Stimulated activated CD8-positive, alpha-beta memory T cell treated with anti-CD3 and anti-CD28 coated beads, Interleukin-4, amount 100 ng/mL, for 1 hour (primary cell): ENCODE measurements at regions not wholly inside any gene's neighbourhood (a gene's known extent, or its start where the extent isn't known, plus 50 kb on each side); places are given as distances from the start of the nearest gene placed in this dataset.
"Not testable (repeated sequence)": the region's sequence is repeated elsewhere in the genome, so short reads cannot be mapped to it uniquely, and the experiment has no call there.

Experiments
- DNase-seq, 2 donors: peaks; one replicate each; pipeline ENCODE4 v3.0.0-alpha.2; 2020; ENCODE audit warnings: low read depth in 2 of 2, low spot score in 1 of 2

DNA sequence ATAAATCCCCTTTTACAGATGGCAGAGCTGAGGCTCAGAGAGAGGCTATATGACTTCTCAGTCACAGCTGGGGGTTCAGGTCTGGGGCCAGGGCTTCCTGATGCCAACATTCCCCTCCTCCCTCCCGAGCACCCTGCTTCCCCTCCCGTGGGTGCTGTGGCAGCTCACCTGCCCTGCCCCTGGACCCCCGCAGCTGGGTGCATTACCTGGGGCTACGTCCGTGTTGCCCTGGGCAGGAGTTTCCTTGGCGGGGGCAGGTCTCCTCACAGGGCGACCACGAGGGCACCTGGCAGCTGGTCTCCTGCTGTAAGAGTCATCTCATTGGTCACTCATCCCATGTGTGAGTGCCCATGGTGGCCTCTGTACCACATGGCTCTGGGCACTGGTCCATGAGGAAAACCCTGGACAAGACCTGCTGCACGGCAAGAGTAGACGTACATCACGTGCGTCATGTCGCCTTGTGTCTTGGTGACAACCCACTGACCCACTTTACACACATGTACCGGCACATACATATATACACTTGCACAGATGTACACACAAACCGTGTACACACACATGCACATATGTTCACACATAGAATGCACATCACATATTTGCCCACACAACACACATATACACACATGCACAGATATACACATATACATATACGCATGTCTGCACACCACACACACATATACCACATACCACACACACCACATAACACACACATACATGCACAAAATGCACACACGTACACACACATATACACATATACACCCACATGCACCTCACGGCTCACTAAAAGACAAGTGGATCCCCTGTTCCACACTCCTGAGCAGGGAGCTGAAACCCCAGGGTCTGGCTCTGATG is 134.0 kb downstream of the FOXL1 start:
- DNase-seq = no peak

- no peak for DNase-seq
Observed at GRCh38 chr16:86713021-86713631, 134.8 kb downstream of the FOXL1 start.

DNA sequence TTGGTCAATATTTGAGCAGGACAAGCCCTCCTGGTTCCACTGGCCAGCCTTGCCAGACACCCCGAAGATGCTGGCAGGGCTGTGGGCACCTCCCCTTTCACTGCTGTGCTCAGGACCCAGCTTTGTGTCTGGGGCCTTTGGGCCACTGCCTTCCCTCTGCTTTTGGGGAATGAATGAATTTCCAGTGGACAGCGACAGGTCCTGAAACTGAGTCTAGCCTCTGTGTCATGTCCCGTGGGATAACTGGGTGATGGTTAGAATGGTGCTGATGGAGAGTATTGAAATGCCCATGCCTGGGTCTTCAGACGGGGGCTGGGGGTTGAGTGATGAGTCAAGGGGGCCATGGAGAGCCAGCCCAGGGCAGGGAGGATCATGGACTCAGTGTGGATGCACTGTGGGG is 135.8 kb downstream of the FOXL1 start:
- no peak for DNase-seq

DNA sequence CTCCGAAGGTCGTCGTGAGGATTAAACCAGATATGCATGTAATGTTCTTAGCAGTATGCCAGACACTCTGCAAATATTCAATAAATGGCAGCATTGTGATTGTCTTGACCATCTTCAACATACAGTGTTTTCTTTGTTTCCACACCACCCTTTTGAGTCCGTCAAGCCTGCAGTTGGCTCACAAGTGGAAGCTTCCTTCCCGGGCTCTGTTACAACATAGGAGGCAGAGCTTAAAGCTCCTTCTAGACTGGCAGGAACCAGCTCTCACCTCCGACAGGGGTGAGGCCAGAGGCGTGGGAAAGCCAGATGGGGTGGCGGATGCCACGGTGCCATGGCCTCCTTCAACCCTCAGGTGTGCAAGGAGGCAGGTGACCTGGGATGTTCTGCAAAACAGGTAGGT is 138.3 kb downstream of the FOXL1 start:
- no peak for DNase-seq

DNA sequence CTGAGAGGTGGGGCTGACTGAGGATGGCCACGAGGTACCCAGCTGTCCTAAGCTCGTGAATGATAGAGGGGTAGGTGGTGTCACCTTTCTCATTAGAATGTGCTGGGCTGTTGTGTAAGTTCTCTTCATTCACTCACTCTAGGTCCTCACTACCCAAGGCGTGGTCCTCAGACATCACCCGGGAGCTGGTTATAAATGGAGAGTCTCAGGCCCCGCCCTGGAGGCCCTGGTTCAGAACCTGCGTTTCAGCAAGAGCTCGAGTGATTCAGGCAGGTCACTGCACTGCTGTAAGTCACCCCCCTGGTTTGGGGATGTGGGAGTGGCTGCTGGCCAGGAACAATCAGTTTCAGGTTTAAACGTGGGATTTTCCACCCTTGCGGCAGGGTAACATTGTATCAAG is 139.8 kb downstream of the FOXL1 start:
- no peak for DNase-seq

DNA sequence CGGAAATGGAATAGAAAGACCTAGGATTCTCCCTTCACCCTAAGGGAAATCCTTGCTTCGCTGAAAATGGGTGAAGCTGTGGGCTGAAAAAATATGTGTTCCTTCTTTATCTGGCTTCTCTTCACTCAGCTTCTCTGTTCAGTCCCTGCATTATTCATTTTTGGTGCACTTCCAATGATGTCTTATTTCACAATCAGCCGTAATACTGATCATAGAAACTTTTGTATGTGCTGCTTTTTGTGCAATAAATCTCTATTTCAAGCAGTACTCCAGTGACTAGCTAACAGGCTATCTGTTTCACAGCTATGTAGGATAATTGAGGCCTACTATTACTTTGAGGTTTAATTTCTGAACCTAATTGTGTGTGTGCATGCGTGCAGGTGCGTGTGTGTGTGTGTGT is 144.6 kb downstream of the FOXL1 start:
- no peak for DNase-seq

DNA sequence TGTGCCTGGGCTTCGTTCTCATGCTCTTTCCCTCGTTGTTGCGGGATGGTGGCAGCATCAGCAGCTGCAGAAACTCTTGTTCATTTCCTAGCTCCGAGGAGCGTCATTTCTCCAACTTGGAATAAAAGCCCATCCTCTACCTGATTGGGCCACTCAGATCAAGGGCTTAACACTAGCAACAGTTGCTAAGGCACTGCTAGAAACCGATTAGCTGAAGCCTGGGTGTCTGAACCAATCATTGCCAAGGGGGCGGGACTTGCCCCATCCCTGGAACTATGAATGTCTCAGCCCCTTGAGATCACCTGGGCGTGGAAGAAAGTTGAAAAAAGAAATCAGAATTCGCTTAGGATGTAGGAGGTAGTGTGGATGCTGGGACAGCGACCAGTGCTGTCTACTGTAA is 145.3 kb downstream of the FOXL1 start:
- no peak for DNase-seq

DNA sequence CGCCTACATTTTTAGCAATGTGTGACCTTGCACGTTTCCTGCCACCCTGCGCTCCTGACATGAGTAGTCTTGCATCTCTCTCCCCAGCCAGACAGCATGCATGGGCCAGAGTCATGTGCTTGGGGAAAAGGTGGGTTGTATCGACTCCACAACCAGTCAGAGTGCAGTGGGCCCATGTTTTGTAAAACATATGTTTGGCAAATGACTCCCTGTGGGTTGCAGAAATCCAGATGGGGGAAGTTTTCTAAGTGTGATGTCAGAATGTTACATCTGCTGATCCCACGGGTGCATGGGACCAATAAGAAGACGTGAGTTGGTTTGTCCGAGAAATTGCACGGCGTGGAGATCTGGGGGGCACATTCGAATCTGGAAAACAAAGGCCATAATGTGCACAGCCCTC is 147.1 kb downstream of the FOXL1 start:
- DNase-seq = no peak

DNA sequence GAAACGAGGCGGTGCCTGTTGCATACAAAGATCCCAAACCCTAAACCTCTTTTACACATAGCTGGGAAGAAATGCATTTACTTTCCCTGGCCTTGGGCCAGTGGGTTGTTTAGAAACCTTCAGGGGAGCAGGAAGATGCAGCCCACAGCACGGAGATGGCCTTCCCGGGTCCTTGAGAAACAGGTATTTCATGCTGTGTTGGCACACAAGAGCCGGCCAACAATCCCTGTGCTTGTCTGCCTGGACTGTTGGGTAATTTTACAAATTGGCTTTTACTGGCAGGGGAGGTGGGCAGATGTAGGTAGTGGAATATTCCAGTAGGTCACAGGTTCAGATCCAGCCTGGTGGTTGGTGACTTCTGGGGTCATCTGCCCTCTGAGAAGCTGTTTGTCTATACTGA is 148.0 kb downstream of the FOXL1 start:
- no peak for DNase-seq

DNA sequence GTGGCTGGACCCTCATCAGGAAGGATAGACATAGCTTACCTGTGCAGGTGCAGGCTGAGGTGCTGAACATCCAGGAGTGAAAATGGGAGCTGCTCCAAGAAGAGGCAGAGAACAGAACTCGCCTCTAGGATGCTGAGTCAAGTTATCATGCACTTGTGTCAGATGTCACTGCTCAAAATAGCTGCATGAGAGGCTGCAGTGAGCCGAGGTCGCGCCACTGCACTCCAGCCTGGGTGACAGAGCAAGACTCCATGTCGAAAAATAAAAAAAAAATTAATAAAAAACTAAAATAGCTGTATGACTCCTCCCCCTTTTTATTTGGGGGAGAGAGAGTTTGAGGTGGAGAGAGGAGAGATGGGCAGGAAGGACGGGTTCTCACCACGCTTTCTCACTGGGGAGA is 148.8 kb downstream of the FOXL1 start:
- no peak for DNase-seq

GRCh38 chr16:86727632-86728031 is 149.3 kb downstream of the FOXL1 start:
- no peak for DNase-seq

- no peak for DNase-seq
Observed at GRCh38 chr16:86729686-86730085, 151.3 kb downstream of the FOXL1 start.

DNA sequence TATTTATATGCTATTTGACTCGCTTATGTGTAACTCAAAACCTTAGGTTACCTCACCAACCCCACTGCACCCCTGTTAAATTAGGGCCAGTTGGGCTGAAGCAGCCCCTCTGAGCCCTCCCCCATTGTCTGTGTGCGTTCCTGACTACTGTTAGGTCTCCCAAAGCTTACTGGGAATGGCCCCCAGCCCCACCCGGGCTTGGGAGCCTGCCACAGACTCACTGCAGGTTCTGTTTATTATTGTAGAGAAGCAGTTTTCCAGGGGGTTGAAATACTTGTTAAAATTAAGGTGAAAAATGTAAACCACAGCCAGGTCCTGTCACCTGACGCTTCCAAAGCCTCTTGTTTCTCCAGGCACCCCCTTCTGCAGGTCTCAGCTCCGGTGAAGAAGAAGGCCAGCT is 151.7 kb downstream of the FOXL1 start:
- no peak for DNase-seq

GRCh38 chr16:86730597-86730996 is 152.2 kb downstream of the FOXL1 start:
- DNase-seq = no peak

GRCh38 chr16:86732621-86733295 is 154.4 kb downstream of the FOXL1 start:
- no peak for DNase-seq

GRCh38 chr16:86733546-86734254 is 155.4 kb downstream of the FOXL1 start:
- no peak for DNase-seq

DNA sequence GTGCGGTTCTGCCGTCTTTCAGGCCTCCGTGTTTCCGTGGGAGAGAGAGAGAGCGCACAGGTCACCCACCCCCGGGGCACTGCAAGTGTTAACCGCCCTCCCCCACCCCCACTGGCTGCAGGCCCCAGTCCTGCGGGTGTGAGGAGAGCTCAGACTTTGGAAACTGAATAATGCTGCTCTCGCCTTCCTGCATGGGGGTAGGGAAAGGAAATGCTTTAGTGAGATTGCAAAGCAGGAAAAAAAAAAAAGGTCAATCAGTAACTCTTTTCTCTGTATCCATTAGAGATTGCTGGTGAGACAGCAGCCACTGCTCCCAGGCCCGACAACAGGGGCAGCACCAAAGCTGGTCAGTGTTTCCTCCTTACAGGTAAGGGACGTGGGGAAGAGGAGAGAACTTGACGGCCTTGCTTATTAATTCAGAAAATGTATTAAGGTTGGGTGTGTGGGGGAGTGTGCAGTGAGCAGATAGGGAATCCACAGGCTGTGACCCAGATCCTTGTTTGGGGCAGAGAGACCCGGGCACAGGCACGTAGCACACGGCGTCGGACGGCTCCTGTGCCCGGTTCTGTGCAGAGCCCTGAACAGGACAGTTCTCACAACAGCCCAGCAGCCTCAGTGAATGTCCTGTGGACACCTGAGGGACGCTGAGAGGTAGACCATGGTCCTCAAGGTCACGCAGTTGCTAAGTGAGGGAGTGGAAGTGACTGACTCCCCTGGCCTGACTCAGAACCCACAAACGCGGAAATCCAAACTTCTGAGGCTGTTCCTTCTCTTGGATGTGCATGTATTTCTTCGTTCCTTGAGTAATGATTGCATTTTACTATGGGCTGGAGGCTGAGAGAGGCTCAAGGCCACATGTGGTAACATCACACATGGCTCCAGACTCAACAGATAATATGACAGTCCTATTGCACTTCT is 156.5 kb downstream of the FOXL1 start:
- DNase-seq = no peak

DNA sequence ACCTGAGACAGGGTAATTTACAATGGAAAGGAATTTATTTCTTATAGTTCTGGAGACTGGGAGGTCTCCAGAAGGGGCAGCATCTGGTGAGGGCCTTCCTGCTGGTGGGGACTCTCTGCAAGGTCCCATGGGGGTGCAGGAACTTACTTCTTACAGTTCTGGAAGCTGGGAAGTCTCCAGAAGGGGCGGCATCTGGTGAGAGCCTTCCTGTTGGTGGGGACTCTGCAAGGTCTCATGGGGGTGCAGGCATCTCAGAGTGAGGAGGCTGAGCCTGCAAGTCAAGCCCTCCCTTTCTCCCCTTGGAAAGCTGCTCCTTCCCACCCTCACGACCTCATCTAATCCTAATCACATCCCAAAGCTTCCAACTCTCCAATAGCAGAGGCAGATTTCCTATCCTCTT is 157.4 kb downstream of the FOXL1 start:
- DNase-seq = no peak

DNA sequence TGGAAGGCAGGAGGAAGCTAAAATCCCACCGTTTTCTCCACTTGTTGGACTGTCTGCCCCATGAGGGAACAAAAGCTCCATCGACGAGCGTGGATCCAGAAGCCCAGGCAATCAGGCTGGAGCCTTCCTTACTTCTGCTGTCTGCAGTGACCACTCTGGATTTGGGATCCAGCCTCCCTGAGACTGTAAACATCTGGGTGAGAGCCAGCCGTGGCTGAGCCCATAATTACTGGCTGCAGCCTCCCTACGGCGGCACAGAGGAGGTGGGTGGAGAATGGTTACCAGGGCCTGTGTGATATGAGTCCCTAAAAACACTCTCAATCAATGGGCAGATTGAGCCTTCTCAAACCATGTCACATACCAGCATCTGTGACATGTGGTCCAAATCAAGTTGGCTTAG is 158.2 kb downstream of the FOXL1 start:
- no peak for DNase-seq

GRCh38 chr16:86737083-86737482 is 158.7 kb downstream of the FOXL1 start:
- DNase-seq = no peak

DNA sequence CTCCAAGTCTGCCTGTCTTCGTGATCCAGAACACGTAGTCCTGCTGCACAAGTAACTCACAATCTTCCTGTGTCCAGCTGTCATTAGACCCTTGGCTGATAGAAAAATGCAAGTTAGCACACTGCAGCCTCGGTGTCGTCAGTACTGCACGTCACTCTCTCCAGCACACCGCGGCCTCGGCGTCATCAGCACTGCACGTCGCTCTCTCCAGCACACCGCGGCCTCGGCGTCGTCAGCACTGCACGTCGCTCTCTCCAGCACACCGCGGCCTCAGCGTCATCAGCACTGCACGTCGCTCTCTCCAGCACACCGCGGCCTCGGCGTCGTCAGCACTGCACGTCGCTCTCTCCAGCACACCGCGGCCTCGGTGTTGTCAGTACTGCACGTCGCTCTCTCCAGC is 160.0 kb downstream of the FOXL1 start:
- not testable (repeated sequence) for DNase-seq
